Endothelial cell of umbilical vein (primary cell): ENCODE measurements at regions not wholly inside any gene's neighbourhood (a gene's known extent, or its start where the extent isn't known, plus 50 kb on each side); places are given as distances from the start of the nearest gene placed in this dataset.

Experiments
- BruUV-seq: library from RNA; stranded (reverse); fragments of 400-500 nt; replicated peaks from 2 replicates; lab custom pipeline; 2021; lab: Mats Ljungman, UMichigan
- CTCF ChIA-PET: fragments of 300-600, 350-600 bp; sonication (Branson Sonifier 250); formaldehyde crosslinking; loops from one replicate; lab custom pipeline; 2021; ENCODE audit warnings: antibody characterized with exemption, inconsistent platforms; lab: Charles Lee
- POLR2A ChIA-PET: fragments of 300-600, 350-600 bp; sonication (Branson Sonifier 250); formaldehyde crosslinking; loops from one replicate; lab custom pipeline; 2021; ENCODE audit warnings: antibody characterized with exemption, inconsistent platforms; lab: Charles Lee
- DNase-seq: peaks from one replicate; pipeline ENCODE4 v3.0.0-alpha.2; 2011; ENCODE audit warnings: low read depth, low spot score
- FAIRE-seq: peaks from 2 replicates; lab custom pipeline; 2011; peaks lifted over from hg19 to GRCh38; lab: Jason Lieb, UNC
- H2AFZ ChIP-seq: 2 replicates; pipeline ENCODE4 v1.6.0; 2012; ENCODE audit warnings: low read depth, low read length, control low read depth, inconsistent platforms
- H3K27ac ChIP-seq: 2 replicates; pipeline ENCODE4 v1.5.1; 2011; ENCODE audit warnings: low read depth, mild to moderate bottlenecking, control low read depth, low read length, moderate library complexity; ENCODE audit not compliant: insufficient read depth
- H3K27me3 ChIP-seq, 2 experiments: 2 replicates each; pipeline versions ENCODE4 v1.6.0 to v1.6.1; 2011; ENCODE audit warnings: low read length in 2 of 2, mixed read lengths in 1 of 2; ENCODE audit not compliant: control insufficient read depth in 2 of 2, insufficient read depth in 2 of 2
- H3K36me3 ChIP-seq, 2 experiments: 2 replicates in 1 of 2; 3 replicates in 1 of 2; pipeline ENCODE4 v1.5.1; 2011; ENCODE audit warnings: low read length in 2 of 2, mild to moderate bottlenecking in 1 of 2, moderate library complexity in 1 of 2; ENCODE audit not compliant: control insufficient read depth in 2 of 2, insufficient read depth in 2 of 2; ENCODE audit errors: extremely low read depth in 1 of 2
- H3K4me1 ChIP-seq: 3 replicates; pipeline ENCODE4 v1.5.1; 2011; ENCODE audit warnings: mild to moderate bottlenecking, low read length; ENCODE audit not compliant: control insufficient read depth, insufficient read depth; ENCODE audit errors: extremely low read depth
- H3K4me2 ChIP-seq: 2 replicates; pipeline ENCODE4 v1.6.1; 2011; ENCODE audit warnings: low read length, control low read depth, mixed read lengths; ENCODE audit not compliant: insufficient read depth
- H3K4me3 ChIP-seq, 3 experiments: fragments of 200-600 bp in 1 of 3; sonication (generic), shearing (Covaris generic) in 1 of 3; replicated peaks in 1 of 3; 2 replicates each; pipeline ENCODE4 v1.5.1; 2011 to 2016; ENCODE audit warnings: control low read depth in 3 of 3, low read length in 3 of 3, mild to moderate bottlenecking in 2 of 3, inconsistent platforms in 1 of 3, low read depth in 1 of 3, moderate library complexity in 1 of 3; ENCODE audit not compliant: insufficient read depth in 1 of 3
- H3K79me2 ChIP-seq: 2 replicates; pipeline ENCODE4 v1.6.0; 2012; ENCODE audit warnings: low read length, inconsistent platforms; ENCODE audit not compliant: control insufficient read depth, insufficient read depth
- H3K9ac ChIP-seq: replicated peaks from 2 replicates; pipeline ENCODE3; 2011; ENCODE audit warnings: low read length, control low read depth; ENCODE audit not compliant: insufficient read depth; ENCODE audit errors: extremely low read depth
- H3K9me1 ChIP-seq: replicated peaks from 3 replicates; pipeline ENCODE4 v1.6.0; 2011; ENCODE audit warnings: mild to moderate bottlenecking, low read length; ENCODE audit not compliant: control insufficient read depth, insufficient read depth; ENCODE audit errors: extremely low read depth
- H3K9me3 ChIP-seq: replicated peaks from 2 replicates; pipeline ENCODE4 v1.5.1; 2012; ENCODE audit warnings: low read length, inconsistent platforms; ENCODE audit not compliant: control insufficient read depth, insufficient read depth
- H4K20me1 ChIP-seq: replicated peaks from 2 replicates; pipeline ENCODE3; 2011; ENCODE audit warnings: mild to moderate bottlenecking, low read length; ENCODE audit not compliant: control insufficient read depth, insufficient read depth; ENCODE audit errors: extremely low read depth
- CTCF ChIP-seq, 2 donors: IDR thresholded peaks; 1 replicate in 1 of 2; 2 replicates in 1 of 2; pipeline ENCODE4 v1.5.1; 2011; ENCODE audit warnings: low read length in 2 of 2, mild to moderate bottlenecking in 2 of 2, moderate library complexity in 2 of 2, control low read depth in 1 of 2, inconsistent platforms in 1 of 2, low read depth in 1 of 2; ENCODE audit not compliant: insufficient read depth in 1 of 2; ENCODE audit errors: extremely low read depth in 1 of 2
- EZH2 ChIP-seq: IDR thresholded peaks from 2 replicates; pipeline ENCODE4 v1.6.1; 2012; ENCODE audit warnings: borderline replicate concordance, low read depth, mild to moderate bottlenecking, moderate library complexity, low read length, inconsistent platforms; ENCODE audit not compliant: severe bottlenecking
- FOS ChIP-seq: IDR thresholded peaks from 2 replicates; pipeline ENCODE4 v1.6.1; 2011; ENCODE audit warnings: mild to moderate bottlenecking, low read length, moderate library complexity, borderline replicate concordance; ENCODE audit not compliant: insufficient read depth
- GATA2 ChIP-seq: IDR thresholded peaks from 2 replicates; pipeline ENCODE4 v1.7.0; 2011; ENCODE audit warnings: low read depth, mild to moderate bottlenecking, moderate library complexity, mixed read lengths, low read length; ENCODE audit not compliant: insufficient read length, insufficient read depth
- JUN ChIP-seq: IDR thresholded peaks from 2 replicates; pipeline ENCODE4 v1.6.1; 2011; ENCODE audit warnings: borderline replicate concordance, low read depth; ENCODE audit not compliant: insufficient read length, insufficient read depth
- MAX ChIP-seq: IDR thresholded peaks from 2 replicates; pipeline ENCODE4 v1.6.1; 2011; ENCODE audit not compliant: insufficient read depth, insufficient read length
- MYC ChIP-seq: IDR thresholded peaks from one replicate; pipeline ENCODE4 v1.6.1; 2011; ENCODE audit warnings: mild to moderate bottlenecking, low read depth, low read length
- POLR2A ChIP-seq: IDR thresholded peaks from 2 replicates; pipeline ENCODE4 v1.6.1; 2012; ENCODE audit warnings: low read depth, mild to moderate bottlenecking, control low read depth, low read length
- POLR2AphosphoS5 ChIP-seq: IDR thresholded peaks from 2 replicates; pipeline ENCODE4 v1.6.1; 2012; ENCODE audit warnings: low read depth, mild to moderate bottlenecking, control low read depth, low read length, moderate library complexity; ENCODE audit not compliant: insufficient read depth
- dilution Hi-C: fragments of 300-500 bp; cut with MboI; formaldehyde crosslinking; loops from one replicate; pipeline ENCODE4 v1.15.0; 2019; ENCODE audit warnings: low sequenced_read_pairs; ENCODE audit not compliant: extremely low pct_ligation_motif_present
- intact Hi-C: fragments of 100-400 bp; cut with micrococcal nuclease; formaldehyde crosslinking; loops from one replicate; pipeline ENCODE4 v1.10.0; 2022

GRCh38 chr1:58158506-58159433 lies 387.8 kb downstream of the OMA1 start:
- Histone ChIP-seq H3K36me3 (no peaks in the 10 kb centered on the region), H3K9me1 (no peaks in the 10 kb centered on the region), H2AFZ (no peak overlapping the region), H3K79me2 (no peaks in the 10 kb centered on the region), H3K9ac (no peak overlapping the region), H4K20me1 (no peaks in the 10 kb centered on the region), H3K27ac (no peak overlapping the region), H3K27me3 (no peaks in the 10 kb centered on the region), H3K4me2 (no peak overlapping the region), H3K4me3 (no peak overlapping the region), H3K9me3 (no peaks in the 10 kb centered on the region), H3K4me1 (no peaks in the 10 kb centered on the region)
- no peak for DNase-seq
- dilution Hi-C loops (no loop called here), intact Hi-C loops (no loop called here)
- TF ChIP-seq MAX (no peak), EZH2 (no peak)
- no TSS peak for BruUV-seq
- ChIA-PET CTCF (no interaction called here), POLR2A (no interaction called here)
- FAIRE-seq, result no peak

GRCh38 chr1:58158016-58158415 lies 388.5 kb downstream of the OMA1 start:
- no peaks in the 10 kb centered on the region for H3K27me3 ChIP-seq
- H2AFZ ChIP-seq, result no peak overlapping the region
- no peak overlapping the region for H3K4me2 ChIP-seq
- H3K4me3 ChIP-seq, result no peak overlapping the region
- H3K79me2 ChIP-seq, result no peaks in the 10 kb centered on the region
- H4K20me1 ChIP-seq, result no peaks in the 10 kb centered on the region
- no peaks in the 10 kb centered on the region for H3K9me3 ChIP-seq
- no peaks in the 10 kb centered on the region for H3K9me1 ChIP-seq
- H3K9ac ChIP-seq, result no peak overlapping the region
- ChIA-PET CTCF (no interaction called here), POLR2A (no interaction called here)
- H3K27ac ChIP-seq, result no peak overlapping the region
- DNase-seq, result no peak
- no peaks in the 10 kb centered on the region for H3K36me3 ChIP-seq
- intact Hi-C loops (no loop called here), dilution Hi-C loops (no loop called here)
- no peaks in the 10 kb centered on the region for H3K4me1 ChIP-seq
- no peak for FAIRE-seq
- BruUV-seq, result no TSS peak
- TF ChIP-seq EZH2, result no peak
- TF ChIP-seq MAX, result no peak
- TF ChIP-seq POLR2AphosphoS5, result no peak
- no peak for TF ChIP-seq POLR2A
- TF ChIP-seq MYC, result no peak
- TF ChIP-seq JUN, result no peak
- no peak for TF ChIP-seq CTCF (IDR thresholded peaks at IDR 0.05; ENCODE audit: extremely low read depth in 1 of 2, insufficient read depth in 1 of 2, low read depth in 1 of 2, low read length in 2 of 2)
- no peak for TF ChIP-seq GATA2
- TF ChIP-seq FOS, result no peak
